K562 (cell line): ENCODE measurements at regions not wholly inside any gene's neighbourhood (a gene's known extent, or its start where the extent isn't known, plus 50 kb on each side); places are given as distances from the start of the nearest gene placed in this dataset.

Experiments
- ATAC-seq: fragments of 200-7000 bp; cut with Tn5 transposase; 3 replicates; pipeline ENCODE4 v1.9.1; 2020; ENCODE audit warnings: moderate library complexity
- BruUV-seq: library from RNA; stranded (reverse); fragments of 400-500 nt; replicated peaks from 2 replicates; lab custom pipeline; 2021; lab: Mats Ljungman, UMichigan
- CTCF ChIA-PET: fragments of 300-600 bp; formaldehyde crosslinking; extraction: SDS; loops from one replicate; lab custom pipeline; 2021; ENCODE audit warnings: low intra/inter-chr PET ratio; lab: Yijun Ruan, JAX
- POLR2A ChIA-PET: fragments of 300-600, 350-650 bp; sonication (Branson Sonifier 250); formaldehyde crosslinking; extraction: SDS; loops from one replicate; lab custom pipeline; 2021; ENCODE audit warnings: antibody characterized with exemption, inconsistent platforms; lab: Yijun Ruan, JAX
- DNase-seq, 4 experiments: peaks; one replicate each; pipeline versions ENCODE4 v3.0.0 to v3.0.0-alpha.2; 2011 to 2018; ENCODE audit warnings: low spot score in 3 of 4, mixed read lengths in 3 of 4; ENCODE audit errors: extremely low read depth in 1 of 4
- FAIRE-seq: peaks from 2 replicates; lab custom pipeline; 2011; peaks lifted over from hg19 to GRCh38; lab: Jason Lieb, UNC
- H2AFZ ChIP-seq: 2 replicates; pipeline ENCODE4 v1.6.0; 2011; ENCODE audit warnings: low read depth, low read length, control low read depth, inconsistent platforms
- H3K27ac ChIP-seq: fragments of 200-600 bp; 3 replicates; pipeline ENCODE4 v1.8.0; 2011; ENCODE audit warnings: low read depth, mild to moderate bottlenecking, control low read depth, inconsistent platforms, low read length, moderate library complexity, mixed read lengths; ENCODE audit errors: extremely low read depth
- H3K27me3 ChIP-seq, 2 experiments: fragments of 300-600 bp in 1 of 2; 2 replicates in 1 of 2; 3 replicates in 1 of 2; pipeline versions ENCODE4 v1.6.0 to v1.8.0; 2011; ENCODE audit warnings: inconsistent platforms in 2 of 2, low read length in 2 of 2, mild to moderate bottlenecking in 1 of 2, mixed read lengths in 1 of 2, moderate library complexity in 1 of 2; ENCODE audit not compliant: control insufficient read depth in 2 of 2, insufficient read depth in 2 of 2
- H3K36me3 ChIP-seq: fragments of 300-600 bp; 3 replicates; pipeline ENCODE4 v1.8.0; 2011; ENCODE audit warnings: mild to moderate bottlenecking, low read length, inconsistent platforms; ENCODE audit not compliant: control insufficient read depth, insufficient read depth
- H3K4me1 ChIP-seq, 2 experiments: fragments of 200-600 bp in 1 of 2; replicated peaks in 1 of 2; 2 replicates in 1 of 2; 3 replicates in 1 of 2; pipeline versions ENCODE4 v1.5.1 to v1.8.0; 2011; ENCODE audit warnings: inconsistent platforms in 2 of 2, low read length in 2 of 2, mild to moderate bottlenecking in 1 of 2, mixed read lengths in 1 of 2, moderate library complexity in 1 of 2; ENCODE audit not compliant: control insufficient read depth in 2 of 2, insufficient read depth in 2 of 2
- H3K4me2 ChIP-seq: 2 replicates; pipeline ENCODE4 v1.6.1; 2011; ENCODE audit warnings: low read length, control low read depth, inconsistent platforms, mixed read lengths; ENCODE audit not compliant: insufficient read depth
- H3K4me3 ChIP-seq: fragments of 200-600 bp; sonication (generic), shearing (Covaris generic); 2 replicates; pipeline ENCODE4 v1.5.1; 2016; ENCODE audit warnings: control low read depth, inconsistent platforms
- H3K79me2 ChIP-seq: fragments of 200-600 bp; 3 replicates; pipeline ENCODE4 v1.8.0; 2011; ENCODE audit warnings: low read length, inconsistent platforms; ENCODE audit not compliant: control insufficient read depth, insufficient read depth
- H3K9ac ChIP-seq, 2 experiments: 2 replicates each; pipeline versions ENCODE4 v1.6.0 to v1.6.1; 2011; ENCODE audit warnings: low read depth in 2 of 2, low read length in 2 of 2, control low read depth in 1 of 2, inconsistent platforms in 1 of 2, mild to moderate bottlenecking in 1 of 2, mixed read lengths in 1 of 2; ENCODE audit not compliant: insufficient read depth in 1 of 2
- H3K9me1 ChIP-seq: one replicate; pipeline ENCODE4 v1.6.0; 2011; ENCODE audit warnings: inconsistent platforms, mild to moderate bottlenecking, low read length, moderate library complexity; ENCODE audit not compliant: control insufficient read depth, insufficient read depth
- H3K9me3 ChIP-seq: replicated peaks from 2 replicates; pipeline ENCODE4 v1.5.1; 2011; ENCODE audit warnings: low read depth, low read length, inconsistent platforms; ENCODE audit not compliant: control insufficient read depth, insufficient read depth
- H4K20me1 ChIP-seq: replicated peaks from 2 replicates; pipeline ENCODE4 v1.6.1; 2011; ENCODE audit warnings: low read length, inconsistent platforms, mixed read lengths; ENCODE audit not compliant: control insufficient read depth, insufficient read depth
- ATF2 ChIP-seq: sonication (generic); formaldehyde crosslinking; IDR thresholded peaks from 2 replicates; pipeline ENCODE4 v1.8.1; 2022; ENCODE audit warnings: missing genetic modification reagents
- CTCF ChIP-seq, 3 experiments: IDR thresholded peaks in 2 of 3; conservative IDR thresholded peaks in 1 of 3; 2 replicates each; pipeline ENCODE4 v1.5.1; 2011 to 2012; ENCODE audit warnings: low read length in 3 of 3, mild to moderate bottlenecking in 3 of 3, control low read depth in 2 of 3, improper control_type of control experiment in 1 of 3, inconsistent platforms in 1 of 3, low read depth in 1 of 3, mixed read lengths in 1 of 3, moderate library complexity in 1 of 3; ENCODE audit not compliant: insufficient read depth in 2 of 3
- JUNB ChIP-seq: fragments of 450-650 bp; formaldehyde crosslinking; conservative IDR thresholded peaks from 2 replicates; pipeline ENCODE4 v1.4.0; 2020; ENCODE audit warnings: mild to moderate bottlenecking
- KAT8 ChIP-seq: fragments of 450-650 bp; IDR thresholded peaks from 2 replicates; pipeline ENCODE4 v1.6.1; 2016; ENCODE audit warnings: low read depth, mild to moderate bottlenecking
- PML ChIP-seq: IDR thresholded peaks from 2 replicates; pipeline ENCODE4 v1.6.1; 2012; ENCODE audit warnings: low read length, inconsistent platforms
- TFE3 ChIP-seq: fragments of 450-650 bp; formaldehyde crosslinking; IDR thresholded peaks from 2 replicates; pipeline ENCODE4 v1.4.0; 2020; ENCODE audit warnings: mild to moderate bottlenecking, mixed read lengths
- ZC3H4 ChIP-seq: sonication (generic); formaldehyde crosslinking; IDR thresholded peaks from 2 replicates; pipeline ENCODE4 v1.9.0; 2021; ENCODE audit warnings: missing genetic modification reagents, borderline replicate concordance
- ZNF354B ChIP-seq: fragments of 250-450 bp; sonication (Bioruptor Pico); IDR thresholded peaks from 2 replicates; pipeline ENCODE4 v1.4.0; 2020
- ZNF780A ChIP-seq: fragments of 250-450 bp; sonication (Bioruptor Pico); IDR thresholded peaks from 2 replicates; pipeline ENCODE4 v1.5.0; 2021; ENCODE audit warnings: mild to moderate bottlenecking
- WGBS: fragments of 100-300 bp; shearing (Covaris generic); methylation state at CpG from one replicate; pipeline ENCODE4 v1.1.6; 2016; ENCODE audit warnings: low coverage, mixed read lengths; ENCODE audit not compliant: insufficient coverage; ENCODE audit errors: missing lambda C conversion rate; 5-methylcytosine and 5-hydroxymethylcytosine counted together
- in situ Hi-C: fragments of 300-500 bp; cut with MboI; formaldehyde crosslinking; loops from 4 replicates; pipeline ENCODE4 v1.15.0; 2018; ENCODE audit warnings: inconsistent platforms, mixed read lengths
- intact Hi-C: fragments of 100-400 bp; cut with micrococcal nuclease; formaldehyde crosslinking; loops from 2 replicates; pipeline ENCODE4 v1.14.2; 2022

- under 1% methylated on average over 6 of the region's 6 CpGs for WGBS
- no peak for DNase-seq
- in situ Hi-C loops, result no loop called here
- Histone ChIP-seq H3K27me3 (peaks cover 2 to 43% of the 10 kb centered on the region in 2 experiments; a peak in 2 of 5 replicates), H4K20me1 (no peaks in the 10 kb centered on the region; the same call in 1 of the 2 replicates), H3K36me3 (no peaks in the 10 kb centered on the region), H3K79me2 (no peaks in the 10 kb centered on the region), H2AFZ (no peak overlapping the region), H3K4me3 (no peak overlapping the region), H3K4me1 (no peaks in the 10 kb centered on the region), H3K27ac (no peak overlapping the region), H3K9me1 (no peaks in the 10 kb centered on the region), H3K9ac (no peak overlapping the region), H3K4me2 (no peak overlapping the region), H3K9me3 (no peaks in the 10 kb centered on the region)
- ChIA-PET POLR2A (interaction anchor here (0.7 kb wide), 1 partner anchor 720 kb away, joined by 3 read pairs; no protein-coding TSS in a partner anchor), CTCF (no interaction called here)
- BruUV-seq, result no TSS peak
- intact Hi-C loops, result no loop called here
- no peak for FAIRE-seq
- TF ChIP-seq ZNF780A (CRISPR knock-in tag), result no peak
- TF ChIP-seq PML, result no peak
- TF ChIP-seq ZC3H4 (CRISPR knock-in tag), result no peak
- TF ChIP-seq CTCF (IDR thresholded peaks at IDR 0.05 in 2 of 3, conservative IDR thresholded peaks at IDR 0.05 in 1 of 3; ENCODE audit: insufficient read depth in 2 of 3, low read depth in 1 of 3, low read length in 3 of 3), result no peak
- no peak for TF ChIP-seq ATF2 (CRISPR knock-in tag)
- TF ChIP-seq JUNB (CRISPR knock-in tag), result no peak
- TF ChIP-seq KAT8, result no peak
- TF ChIP-seq ZNF354B (CRISPR knock-in tag), result no peak
- TF ChIP-seq TFE3, result no peak
- ATAC-seq, result no peak
These were observed 191.0 kb upstream of the C1orf174 start for GRCh38 chr1:4090976-4091660.
